ENCODE measurements at regions not wholly inside any gene's neighbourhood (a gene's known extent, or its start where the extent isn't known, plus 50 kb on each side); places are given as distances from the start of the nearest gene placed in this dataset.
"Not testable (repeated sequence)": the region's sequence is repeated elsewhere in the genome, so short reads cannot be mapped to it uniquely, and the experiment has no call there.

GRCh38 chr2:109669731-109670130 lies 55.6 kb downstream of the SOWAHC start:
- no peak overlapping the region for H3K4me3 ChIP-seq (ENCODE audit: low read length)
- DNase-seq (ENCODE audit: low read depth) = no peak
- TF ChIP-seq CTCF (conservative IDR thresholded peaks at IDR 0.05; ENCODE audit: low read length) = no peak

- TF ChIP-seq CTCF (conservative IDR thresholded peaks at IDR 0.05; ENCODE audit: low read length) = no peak
- DNase-seq (ENCODE audit: low read depth) = no peak
- H3K4me3 ChIP-seq (ENCODE audit: low read length) = no peak overlapping the region
Observed at GRCh38 chr2:109670556-109671411, 56.6 kb downstream of the SOWAHC start.

GRCh38 chr2:109674894-109675534 lies 60.9 kb downstream of the SOWAHC start:
- TF ChIP-seq CTCF (conservative IDR thresholded peaks at IDR 0.05; ENCODE audit: low read length) = no peak
- DNase-seq (ENCODE audit: low read depth) = no peak
- H3K4me3 ChIP-seq (ENCODE audit: low read length) = no peak overlapping the region

GRCh38 chr2:109675666-109676345 lies 61.6 kb downstream of the SOWAHC start:
- no peak for DNase-seq (ENCODE audit: low read depth)
- H3K4me3 ChIP-seq (ENCODE audit: low read length) = no peak overlapping the region
- TF ChIP-seq CTCF (conservative IDR thresholded peaks at IDR 0.05; ENCODE audit: low read length) = no peak

GRCh38 chr2:109676346-109676902 lies 62.3 kb downstream of the SOWAHC start:
- DNase-seq (ENCODE audit: low read depth) = no peak
- no peak overlapping the region for H3K4me3 ChIP-seq (ENCODE audit: low read length)
- TF ChIP-seq CTCF (conservative IDR thresholded peaks at IDR 0.05; ENCODE audit: low read length) = no peak

- H3K4me3 ChIP-seq (ENCODE audit: low read length); DNase-seq (ENCODE audit: low read depth): not testable (repeated sequence)
Observed at GRCh38 chr2:109677121-109677731, 63.1 kb downstream of the SOWAHC start.
